WTC11 (cell line): ENCODE measurements at regions not wholly inside any gene's neighbourhood (a gene's known extent, or its start where the extent isn't known, plus 50 kb on each side); places are given as distances from the start of the nearest gene placed in this dataset.

ENCODE experiments used
- ATAC-seq: fragments of 200-7000 bp; cut with Tn5 transposase; 2 replicates; pipeline ENCODE4 v1.10.0; 2021; ENCODE audit warnings: mild to moderate bottlenecking, moderate library complexity
- CTCF ChIA-PET: fragments of 300-600 bp; sonication (Branson Sonifier 250); formaldehyde crosslinking; loops from one replicate; lab custom pipeline; 2021; ENCODE audit warnings: antibody characterized with exemption; lab: Charles Lee
- POLR2A ChIA-PET: fragments of 350-600 bp; sonication (Branson Sonifier 250); formaldehyde crosslinking; loops from one replicate; lab custom pipeline; 2021; ENCODE audit warnings: antibody characterized with exemption; lab: Charles Lee
- DNase-seq: peaks from one replicate; pipeline ENCODE4 v3.0.0; 2021; ENCODE audit warnings: low spot score
- H3K27ac Mint-ChIP-seq: 2 replicates; pipeline ENCODE4 v1.8.0; 2021; ENCODE audit warnings: mixed read lengths
- H3K27me3 Mint-ChIP-seq: 2 replicates; pipeline ENCODE4 v1.8.0; 2021; ENCODE audit warnings: low read depth, mild to moderate bottlenecking, moderate library complexity, mixed read lengths
- H3K36me3 Mint-ChIP-seq: 2 replicates; pipeline ENCODE4 v1.8.0; 2021; ENCODE audit warnings: mixed read lengths
- H3K4me1 Mint-ChIP-seq: 2 replicates; pipeline ENCODE4 v1.8.0; 2022; ENCODE audit warnings: mixed read lengths
- H3K4me3 Mint-ChIP-seq: 2 replicates; pipeline ENCODE4 v1.8.0; 2021; ENCODE audit warnings: mild to moderate bottlenecking, moderate library complexity, mixed read lengths
- H3K9me3 Mint-ChIP-seq: 2 replicates; pipeline ENCODE4 v1.8.0; 2021; ENCODE audit warnings: mixed read lengths
- ATF2 ChIP-seq: sonication (generic); formaldehyde crosslinking; IDR thresholded peaks from 2 replicates; pipeline ENCODE4 v1.8.1; 2022; ENCODE audit warnings: low read depth, missing genetic modification reagents, borderline replicate concordance
- CDX4 ChIP-seq: fragments of 250-450 bp; sonication (Bioruptor Pico); IDR thresholded peaks from 2 replicates; pipeline ENCODE4 v1.9.0; 2021; ENCODE audit warnings: moderate library complexity, mild to moderate bottlenecking, inconsistent platforms, borderline replicate concordance
- CREM ChIP-seq: sonication (generic); formaldehyde crosslinking; IDR thresholded peaks from 2 replicates; pipeline ENCODE4 v1.8.1; 2022; ENCODE audit warnings: mild to moderate bottlenecking, missing genetic modification reagents, moderate library complexity
- E2F4 ChIP-seq: sonication (generic); formaldehyde crosslinking; IDR thresholded peaks from 2 replicates; pipeline ENCODE4 v1.8.1; 2022; ENCODE audit warnings: low read depth, mild to moderate bottlenecking, moderate library complexity, missing genetic modification reagents, borderline replicate concordance
- ETV6 ChIP-seq: sonication (generic); formaldehyde crosslinking; IDR thresholded peaks from 2 replicates; pipeline ENCODE4 v1.8.1; 2022; ENCODE audit warnings: mild to moderate bottlenecking, missing genetic modification reagents
- FOXJ3 ChIP-seq: sonication (generic); formaldehyde crosslinking; IDR thresholded peaks from 2 replicates; pipeline ENCODE4 v1.9.0; 2021; ENCODE audit warnings: missing genetic modification reagents, mild to moderate bottlenecking, borderline replicate concordance
- FOXP4 ChIP-seq: sonication (generic); formaldehyde crosslinking; IDR thresholded peaks from 2 replicates; pipeline ENCODE4 v1.8.0; 2022; ENCODE audit warnings: mild to moderate bottlenecking, missing genetic modification reagents
- GTF2I ChIP-seq: fragments of 250-450 bp; sonication (Bioruptor Pico); conservative IDR thresholded peaks from 2 replicates; pipeline ENCODE4 v1.4.0; 2021; ENCODE audit warnings: mild to moderate bottlenecking
- NR3C1 ChIP-seq: sonication (generic); formaldehyde crosslinking; conservative IDR thresholded peaks from 2 replicates; pipeline ENCODE4 v1.8.1; 2023; ENCODE audit warnings: low read depth, mild to moderate bottlenecking, missing genetic modification reagents
- RELA ChIP-seq: sonication (generic); formaldehyde crosslinking; IDR thresholded peaks from 2 replicates; pipeline ENCODE4 v1.8.1; 2022; ENCODE audit warnings: missing genetic modification reagents, mild to moderate bottlenecking, borderline replicate concordance
- SOX15 ChIP-seq: fragments of 250-450 bp; sonication (Bioruptor Pico); IDR thresholded peaks from 2 replicates; pipeline ENCODE4 v1.9.0; 2021; ENCODE audit warnings: mild to moderate bottlenecking
- TEAD1 ChIP-seq: sonication (generic); formaldehyde crosslinking; IDR thresholded peaks from 2 replicates; pipeline ENCODE4 v1.8.0; 2022; ENCODE audit warnings: mild to moderate bottlenecking, missing genetic modification reagents
- TEAD4 ChIP-seq: sonication (generic); formaldehyde crosslinking; IDR thresholded peaks from 2 replicates; pipeline ENCODE4 v1.8.0; 2022; ENCODE audit warnings: mild to moderate bottlenecking, missing genetic modification reagents
- ZBTB43 ChIP-seq: sonication (generic); formaldehyde crosslinking; IDR thresholded peaks from 2 replicates; pipeline ENCODE4 v1.8.1; 2023; ENCODE audit warnings: mild to moderate bottlenecking, missing genetic modification reagents
- ZNF219 ChIP-seq: sonication (generic); formaldehyde crosslinking; IDR thresholded peaks from 2 replicates; pipeline ENCODE4 v1.8.0; 2023; ENCODE audit warnings: missing genetic modification reagents, mild to moderate bottlenecking, borderline replicate concordance
- ZNF232 ChIP-seq: sonication (generic); formaldehyde crosslinking; IDR thresholded peaks from 2 replicates; pipeline ENCODE4 v1.8.0; 2022; ENCODE audit warnings: mild to moderate bottlenecking, missing genetic modification reagents
- ZSCAN18 ChIP-seq: fragments of 250-450 bp; sonication (Bioruptor Pico); IDR thresholded peaks from 2 replicates; pipeline ENCODE4 v2.1.2; 2022; ENCODE audit warnings: mild to moderate bottlenecking, moderate library complexity

- no peaks in the 10 kb centered on the region for H3K4me1 Mint-ChIP-seq
- CTCF ChIA-PET, result no interaction called here
- no peak for TF ChIP-seq ZNF219
- TF ChIP-seq RELA (CRISPR knock-in tag), result no peak
- no peak for TF ChIP-seq ZNF232 (CRISPR knock-in tag)
- TF ChIP-seq TEAD4, result no peak
- TF ChIP-seq FOXJ3, result no peak
- TF ChIP-seq ETV6 (CRISPR knock-in tag), result no peak
- TF ChIP-seq SOX15, result no peak
- TF ChIP-seq ATF2, result no peak
- TF ChIP-seq NR3C1 (CRISPR knock-in tag), result no peak
- no peak for TF ChIP-seq CDX4 (CRISPR knock-in tag)
- no peak for TF ChIP-seq CREM (CRISPR knock-in tag)
- TF ChIP-seq GTF2I, result no peak
- no peak for TF ChIP-seq ZBTB43
- no peak for TF ChIP-seq TEAD1 (CRISPR knock-in tag)
- no peak overlapping the region for H3K27ac Mint-ChIP-seq
- DNase-seq (no peak), ATAC-seq (no peak)
- H3K27me3 Mint-ChIP-seq, result peaks cover 4% of the 10 kb centered on the region
- POLR2A ChIA-PET, result no interaction called here
- peaks cover 95% of the 10 kb centered on the region for H3K9me3 Mint-ChIP-seq
- H3K4me3 Mint-ChIP-seq, result no peak overlapping the region
- peaks cover 87% of the 10 kb centered on the region for H3K36me3 Mint-ChIP-seq
Observed at GRCh38 chr14:106508216-106508615, 981.8 kb downstream of the TMEM121 start.

GRCh38 chr14:106509176-106509575 is 982.8 kb downstream of the TMEM121 start:
- POLR2A ChIA-PET, result no interaction called here
- Mint-ChIP-seq H3K9me3 (peaks cover 96% of the 10 kb centered on the region), H3K27me3 (peaks cover 4% of the 10 kb centered on the region), H3K36me3 (peaks cover 87% of the 10 kb centered on the region), H3K4me1 (no peaks in the 10 kb centered on the region), H3K4me3 (no peak overlapping the region), H3K27ac (no peak overlapping the region)
- CTCF ChIA-PET, result no interaction called here
- TF ChIP-seq E2F4 (CRISPR knock-in tag) (no peak), FOXP4 (CRISPR knock-in tag) (no peak), ZSCAN18 (CRISPR knock-in tag) (no peak)
- DNase-seq (no peak), ATAC-seq (no peak)
